CD4-positive, alpha-beta T cell (primary cell): ENCODE measurements at regions not wholly inside any gene's neighbourhood (a gene's known extent, or its start where the extent isn't known, plus 50 kb on each side); places are given as distances from the start of the nearest gene placed in this dataset.

Experiments used
- ATAC-seq: fragments of 200-7000 bp; cut with Tn5 transposase; one replicate; pipeline ENCODE4 v1.10.0; 2022; ENCODE audit warnings: mild to moderate bottlenecking; ENCODE audit not compliant: poor library complexity
- CTCF ChIA-PET: fragments of 350-600 bp; sonication (Branson Sonifier 250); formaldehyde crosslinking; loops from one replicate; lab custom pipeline; 2021; ENCODE audit warnings: antibody characterized with exemption, inconsistent platforms; lab: Charles Lee
- POLR2A ChIA-PET: fragments of 350-600 bp; sonication (Branson Sonifier 250); formaldehyde crosslinking; loops from one replicate; lab custom pipeline; 2021; ENCODE audit warnings: antibody characterized with exemption, inconsistent platforms; lab: Charles Lee
- DNase-seq, 14 experiments: peaks; one replicate each; pipeline ENCODE4 v3.0.0-alpha.2; 2013 to 2020; ENCODE audit warnings: mixed read lengths in 2 of 14
- H3K27ac ChIP-seq, 2 donors: one replicate each; pipeline versions ENCODE4 v1.5.1 to v1.7.0; 2013; ENCODE audit warnings: low read length in 2 of 2, low read depth in 1 of 2, mild to moderate bottlenecking in 1 of 2
- H3K27me3 ChIP-seq, 2 experiments: 1 replicate in 1 of 2; 2 replicates in 1 of 2; pipeline versions ENCODE4 v1.6.1 to v1.7.0; 2013; ENCODE audit warnings: low read length in 2 of 2, control low read depth in 1 of 2, mild to moderate bottlenecking in 1 of 2, moderate library complexity in 1 of 2; ENCODE audit not compliant: insufficient read depth in 2 of 2, control insufficient read depth in 1 of 2
- H3K36me3 ChIP-seq: one replicate; pipeline ENCODE4 v1.6.1; 2013; ENCODE audit warnings: low read length, control low read depth; ENCODE audit not compliant: insufficient read depth
- H3K4me1 ChIP-seq: one replicate; pipeline ENCODE4 v1.6.1; 2013; ENCODE audit warnings: low read length, control low read depth; ENCODE audit not compliant: insufficient read depth
- H3K4me3 ChIP-seq: one replicate; pipeline ENCODE4 v1.5.1; 2013; ENCODE audit warnings: mild to moderate bottlenecking, low read length, moderate library complexity
- H3K9me3 ChIP-seq, 2 experiments: 1 replicate in 1 of 2; 2 replicates in 1 of 2; pipeline versions ENCODE4 v1.6.1 to v1.7.0; 2013; ENCODE audit warnings: low read length in 2 of 2, mild to moderate bottlenecking in 2 of 2, control low read depth in 1 of 2, moderate library complexity in 1 of 2; ENCODE audit not compliant: control insufficient read depth in 1 of 2, insufficient read depth in 1 of 2
- H3K27ac Mint-ChIP-seq: one replicate; pipeline ENCODE4 v1.8.0; 2020; ENCODE audit warnings: mixed read lengths
- H3K27me3 Mint-ChIP-seq: one replicate; pipeline ENCODE4 v1.8.0; 2021; ENCODE audit warnings: mixed read lengths
- H3K36me3 Mint-ChIP-seq: one replicate; pipeline ENCODE4 v1.8.0; 2021; ENCODE audit warnings: low read depth, mixed read lengths
- H3K4me1 Mint-ChIP-seq: one replicate; pipeline ENCODE4 v1.8.0; 2021; ENCODE audit warnings: low read depth, mixed read lengths
- H3K4me3 Mint-ChIP-seq: one replicate; pipeline ENCODE4 v1.8.0; 2020; ENCODE audit warnings: mild to moderate bottlenecking, mixed read lengths
- H3K9me3 Mint-ChIP-seq: one replicate; pipeline ENCODE4 v1.8.0; 2020; ENCODE audit warnings: mixed read lengths
- intact Hi-C, 2 experiments: fragments of 100-400 bp; cut with DNase I in 1 of 2; cut with micrococcal nuclease in 1 of 2; formaldehyde crosslinking; loops; one replicate each; pipeline versions ENCODE4 v1.15.1 to v1.9.0; 2023 to 2025; cut with DNase I, micrococcal nuclease
- TF ChIP-seq, protein P1 (sequence below): fragments of 200-600 bp; IDR thresholded peaks from one replicate; pipeline ENCODE4 v1.8.0; 2022; ENCODE audit warnings: antibody characterized with exemption, mild to moderate bottlenecking

DNA sequence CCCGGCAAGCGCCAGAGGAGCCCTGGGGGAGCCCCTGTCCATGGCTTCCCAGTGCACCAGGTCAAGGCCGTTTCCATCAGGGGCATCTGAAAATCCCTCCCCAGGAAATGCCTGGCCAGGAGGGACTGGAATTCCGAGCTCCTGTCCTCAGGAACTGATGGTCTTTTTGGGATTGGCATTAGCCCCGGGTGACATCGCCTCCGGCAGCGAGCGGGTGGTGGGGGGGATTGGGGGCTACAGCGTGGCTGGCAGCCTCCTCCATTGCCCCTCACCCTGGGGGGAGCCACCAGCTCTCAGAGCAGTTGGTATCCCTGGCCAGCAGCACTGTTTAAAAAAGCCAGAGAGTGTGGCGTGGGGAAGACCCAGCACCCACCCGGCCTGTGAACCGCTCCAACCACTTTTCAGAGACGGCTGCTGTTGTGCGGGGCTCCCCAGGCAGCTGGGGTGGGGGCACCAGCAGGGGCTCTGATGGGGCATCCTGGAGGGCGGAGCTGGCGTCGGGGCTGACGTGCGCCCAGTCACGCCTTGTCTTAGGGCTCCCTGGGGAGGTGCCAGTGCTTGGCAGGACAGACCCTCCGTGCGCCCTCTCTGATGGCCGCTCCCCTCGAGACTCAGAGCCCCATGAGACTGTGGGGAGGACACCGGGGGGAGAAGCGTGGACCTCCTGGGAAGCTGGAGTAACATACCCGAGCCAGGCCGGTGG lies 62.9 kb upstream of the TTC34 start:
- ChIA-PET CTCF (no interaction called here), POLR2A (interaction anchor here (0.5 kb wide), 1 partner anchor 36 kb away, joined by 3 read pairs; no protein-coding TSS in a partner anchor)
- H3K27me3 ChIP-seq, result no peaks in the 10 kb centered on the region
- Mint-ChIP-seq H3K9me3 (no peaks in the 10 kb centered on the region), H3K36me3 (no peaks in the 10 kb centered on the region), H3K4me1 (no peaks in the 10 kb centered on the region), H3K4me3 (no peak overlapping the region), H3K27me3 (no peaks in the 10 kb centered on the region), H3K27ac (no peak overlapping the region)
- DNase-seq, result no peak
- peaks cover 18% of the 10 kb centered on the region for H3K4me1 ChIP-seq
- intact Hi-C loops, result no loop called here
- peaks cover 0 to 14% of the 10 kb centered on the region in 2 experiments for H3K9me3 ChIP-seq
- ATAC-seq, result no peak
- TF ChIP-seq, protein P1, sequence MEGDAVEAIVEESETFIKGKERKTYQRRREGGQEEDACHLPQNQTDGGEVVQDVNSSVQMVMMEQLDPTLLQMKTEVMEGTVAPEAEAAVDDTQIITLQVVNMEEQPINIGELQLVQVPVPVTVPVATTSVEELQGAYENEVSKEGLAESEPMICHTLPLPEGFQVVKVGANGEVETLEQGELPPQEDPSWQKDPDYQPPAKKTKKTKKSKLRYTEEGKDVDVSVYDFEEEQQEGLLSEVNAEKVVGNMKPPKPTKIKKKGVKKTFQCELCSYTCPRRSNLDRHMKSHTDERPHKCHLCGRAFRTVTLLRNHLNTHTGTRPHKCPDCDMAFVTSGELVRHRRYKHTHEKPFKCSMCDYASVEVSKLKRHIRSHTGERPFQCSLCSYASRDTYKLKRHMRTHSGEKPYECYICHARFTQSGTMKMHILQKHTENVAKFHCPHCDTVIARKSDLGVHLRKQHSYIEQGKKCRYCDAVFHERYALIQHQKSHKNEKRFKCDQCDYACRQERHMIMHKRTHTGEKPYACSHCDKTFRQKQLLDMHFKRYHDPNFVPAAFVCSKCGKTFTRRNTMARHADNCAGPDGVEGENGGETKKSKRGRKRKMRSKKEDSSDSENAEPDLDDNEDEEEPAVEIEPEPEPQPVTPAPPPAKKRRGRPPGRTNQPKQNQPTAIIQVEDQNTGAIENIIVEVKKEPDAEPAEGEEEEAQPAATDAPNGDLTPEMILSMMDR, result no peak
- H3K27ac ChIP-seq, result no peak overlapping the region
- H3K36me3 ChIP-seq, result no peaks in the 10 kb centered on the region
- no peak overlapping the region for H3K4me3 ChIP-seq

DNA sequence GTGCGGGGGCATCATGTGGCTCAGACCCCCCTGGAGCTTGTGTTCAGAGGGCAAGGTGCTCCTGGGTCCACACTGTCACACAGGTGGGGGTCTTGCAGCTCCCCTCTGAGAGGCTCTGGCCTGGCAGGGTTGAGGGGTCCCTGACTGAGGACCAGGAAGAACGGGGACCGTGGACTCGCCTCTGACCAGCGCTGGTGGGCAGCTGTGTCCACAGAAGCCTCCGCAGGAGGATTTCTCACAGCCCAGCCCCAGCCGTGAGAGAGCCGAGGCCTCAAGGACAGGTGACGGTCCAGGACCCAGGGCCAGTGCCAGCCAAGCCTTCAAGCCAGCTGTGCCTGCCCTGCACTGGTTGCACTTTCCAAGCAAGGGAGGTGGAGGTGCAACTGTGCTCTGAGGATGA lies 63.5 kb upstream of the TTC34 start:
- Mint-ChIP-seq H3K9me3 (no peaks in the 10 kb centered on the region), H3K4me1 (no peaks in the 10 kb centered on the region), H3K4me3 (no peak overlapping the region), H3K27me3 (no peaks in the 10 kb centered on the region), H3K36me3 (no peaks in the 10 kb centered on the region), H3K27ac (no peak overlapping the region)
- CTCF ChIA-PET, result no interaction called here
- POLR2A ChIA-PET, result interaction anchor here (0.5 kb wide), 1 partner anchor 35 kb away, joined by 3 read pairs; no protein-coding TSS in a partner anchor
- DNase-seq (no peak), ATAC-seq (no peak)
- Histone ChIP-seq H3K27ac (no peak overlapping the region), H3K4me1 (peaks cover 18% of the 10 kb centered on the region), H3K9me3 (peaks cover 0 to 14% of the 10 kb centered on the region in 2 experiments), H3K4me3 (no peak overlapping the region), H3K27me3 (no peaks in the 10 kb centered on the region), H3K36me3 (no peaks in the 10 kb centered on the region)
- intact Hi-C loops, result no loop called here
- TF ChIP-seq, protein P1, result no peak

DNA sequence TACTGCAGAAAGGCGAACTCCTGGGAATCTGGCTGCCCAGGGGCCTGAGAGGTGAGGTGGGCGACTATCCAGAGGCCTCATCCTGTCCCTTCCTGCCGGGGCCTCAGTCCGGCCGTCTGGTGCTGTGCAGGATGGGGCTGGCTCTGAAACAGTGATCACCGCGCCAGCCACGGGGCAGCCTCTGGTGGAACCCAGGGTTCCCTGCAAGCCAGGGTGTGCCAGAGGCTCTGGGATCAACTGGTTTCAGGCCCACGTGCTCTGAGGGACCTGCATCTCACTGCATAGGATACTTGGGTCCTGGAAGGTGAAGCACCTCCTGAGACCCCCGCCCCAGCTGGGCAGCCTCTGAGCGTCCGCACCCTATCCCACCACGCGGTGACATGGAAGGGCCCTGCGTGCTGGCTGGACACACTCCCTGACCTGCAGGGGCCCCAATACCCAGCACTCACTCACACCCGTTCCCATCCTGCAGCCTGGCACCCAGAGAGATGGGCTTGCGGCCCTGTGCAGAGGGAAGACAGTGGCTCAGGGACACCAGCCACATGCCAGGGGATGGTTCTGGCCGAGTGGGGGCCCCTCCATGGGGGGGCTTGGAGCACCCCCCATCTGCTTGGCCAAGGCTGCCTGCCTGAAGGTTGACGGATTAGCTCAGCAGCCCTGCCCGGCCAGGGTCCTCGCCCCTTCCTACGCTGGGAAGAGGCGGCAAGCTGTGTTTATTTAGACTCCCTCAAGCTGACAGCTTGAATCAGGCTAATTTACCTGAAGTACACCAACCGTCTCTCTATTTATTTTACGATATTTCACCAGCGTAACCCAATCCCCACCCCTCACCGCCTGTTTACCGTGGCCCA lies 64.3 kb upstream of the TTC34 start:
- Mint-ChIP-seq H3K27me3 (no peaks in the 10 kb centered on the region), H3K4me3 (no peak overlapping the region)

More for the DNA sequence above, 64.3 kb upstream of the TTC34 start:
- H3K36me3 Mint-ChIP-seq, result no peaks in the 10 kb centered on the region
- H3K4me3 ChIP-seq, result no peak overlapping the region
- POLR2A ChIA-PET, result no interaction called here
- intact Hi-C loops, result no loop called here
- H3K27ac ChIP-seq, result no peak overlapping the region
- ATAC-seq (no peak), DNase-seq (no peak)
- TF ChIP-seq, protein P1, result no peak
- peaks cover 18% of the 10 kb centered on the region for H3K4me1 ChIP-seq
- no peaks in the 10 kb centered on the region for H3K27me3 ChIP-seq
- peaks cover 3 to 18% of the 10 kb centered on the region in 2 experiments for H3K9me3 ChIP-seq
- H3K36me3 ChIP-seq, result no peaks in the 10 kb centered on the region
- CTCF ChIA-PET, result no interaction called here
- no peaks in the 10 kb centered on the region for H3K9me3 Mint-ChIP-seq
- no peaks in the 10 kb centered on the region for H3K4me1 Mint-ChIP-seq
- H3K27ac Mint-ChIP-seq, result no peak overlapping the region
